ENCODE measurements at regions not wholly inside any gene's neighbourhood (a gene's known extent, or its start where the extent isn't known, plus 50 kb on each side); places are given as distances from the start of the nearest gene placed in this dataset.

- TF ChIP-seq CTCF (IDR thresholded peaks at IDR 0.05; ENCODE audit: borderline replicate concordance, extremely low read depth, insufficient read depth): no peak
- intact Hi-C loops (cut with DNase I): no loop called here
- no peak overlapping the region for H3K27ac ChIP-seq (ENCODE audit: low read depth in 2 of 2, low read length in 2 of 2)
- H3K27me3 ChIP-seq (ENCODE audit: control insufficient read depth, insufficient read depth, low read length): no peaks in the 10 kb centered on the region
- DNase-seq (no peak), FAIRE-seq (no peak)
- H3K9ac ChIP-seq (ENCODE audit: low read length in 3 of 3): no peak overlapping the region
- H3K36me3 ChIP-seq (ENCODE audit: control insufficient read depth in 2 of 3, insufficient read depth in 3 of 3, low read length in 3 of 3): no peaks in the 10 kb centered on the region
- H3K4me3 ChIP-seq (ENCODE audit: low read length in 3 of 3): no peak overlapping the region
- no peaks in the 10 kb centered on the region for H3K4me1 ChIP-seq (ENCODE audit: control insufficient read depth in 2 of 3, insufficient read depth in 2 of 3, low read depth in 1 of 3, low read length in 3 of 3)
- no peaks in the 10 kb centered on the region for H3K9me3 ChIP-seq (ENCODE audit: control insufficient read depth in 2 of 3, insufficient read depth in 1 of 3, low read length in 3 of 3)
Observed at GRCh38 chr6:122128445-122128844, 271.0 kb upstream of the HSF2 start.

- no peak overlapping the region for H3K27ac ChIP-seq (ENCODE audit: low read depth in 2 of 2, low read length in 2 of 2)
- H3K36me3 ChIP-seq (ENCODE audit: control insufficient read depth in 2 of 3, insufficient read depth in 3 of 3, low read length in 3 of 3): no peaks in the 10 kb centered on the region
- H3K9me3 ChIP-seq (ENCODE audit: control insufficient read depth in 2 of 3, insufficient read depth in 1 of 3, low read length in 3 of 3): no peaks in the 10 kb centered on the region
- intact Hi-C loops (cut with DNase I): no loop called here
- TF ChIP-seq CTCF (IDR thresholded peaks at IDR 0.05; ENCODE audit: borderline replicate concordance, extremely low read depth, insufficient read depth): no peak
- FAIRE-seq (no peak), DNase-seq (no peak)
- H3K9ac ChIP-seq (ENCODE audit: low read length in 3 of 3): no peak overlapping the region
- H3K27me3 ChIP-seq (ENCODE audit: control insufficient read depth, insufficient read depth, low read length): no peaks in the 10 kb centered on the region
- H3K4me1 ChIP-seq (ENCODE audit: control insufficient read depth in 2 of 3, insufficient read depth in 2 of 3, low read depth in 1 of 3, low read length in 3 of 3): no peaks in the 10 kb centered on the region
- no peak overlapping the region for H3K4me3 ChIP-seq (ENCODE audit: low read length in 3 of 3)
Observed at GRCh38 chr6:122129313-122130025, 270.0 kb upstream of the HSF2 start.

- no peak overlapping the region for H3K27ac ChIP-seq (ENCODE audit: low read depth in 2 of 2, low read length in 2 of 2)
- H3K36me3 ChIP-seq (ENCODE audit: control insufficient read depth in 2 of 3, insufficient read depth in 3 of 3, low read length in 3 of 3): no peaks in the 10 kb centered on the region
- no peaks in the 10 kb centered on the region for H3K9me3 ChIP-seq (ENCODE audit: control insufficient read depth in 2 of 3, insufficient read depth in 1 of 3, low read length in 3 of 3)
- H3K4me1 ChIP-seq (ENCODE audit: control insufficient read depth in 2 of 3, insufficient read depth in 2 of 3, low read depth in 1 of 3, low read length in 3 of 3): no peaks in the 10 kb centered on the region
- no peak overlapping the region for H3K4me3 ChIP-seq (ENCODE audit: low read length in 3 of 3)
- TF ChIP-seq CTCF (IDR thresholded peaks at IDR 0.05; ENCODE audit: borderline replicate concordance, extremely low read depth, insufficient read depth): no peak
- no peak overlapping the region for H3K9ac ChIP-seq (ENCODE audit: low read length in 3 of 3)
- intact Hi-C loops (cut with DNase I): no loop called here
- no peak for FAIRE-seq
- H3K27me3 ChIP-seq (ENCODE audit: control insufficient read depth, insufficient read depth, low read length): no peaks in the 10 kb centered on the region
- no peak for DNase-seq
Observed at GRCh38 chr6:122130026-122130348, 269.5 kb upstream of the HSF2 start.

GRCh38 chr6:122130518-122130917 is 268.9 kb upstream of the HSF2 start:
- no peaks in the 10 kb centered on the region for H3K9me3 ChIP-seq (ENCODE audit: control insufficient read depth in 2 of 3, insufficient read depth in 1 of 3, low read length in 3 of 3)
- no peaks in the 10 kb centered on the region for H3K27me3 ChIP-seq (ENCODE audit: control insufficient read depth, insufficient read depth, low read length)
- no peak overlapping the region for H3K4me3 ChIP-seq (ENCODE audit: low read length in 3 of 3)
- H3K9ac ChIP-seq (ENCODE audit: low read length in 3 of 3): no peak overlapping the region
- intact Hi-C loops (cut with DNase I): no loop called here
- H3K27ac ChIP-seq (ENCODE audit: low read depth in 2 of 2, low read length in 2 of 2): no peak overlapping the region
- no peak for TF ChIP-seq CTCF (IDR thresholded peaks at IDR 0.05; ENCODE audit: borderline replicate concordance, extremely low read depth, insufficient read depth)
- H3K36me3 ChIP-seq (ENCODE audit: control insufficient read depth in 2 of 3, insufficient read depth in 3 of 3, low read length in 3 of 3): no peaks in the 10 kb centered on the region
- no peaks in the 10 kb centered on the region for H3K4me1 ChIP-seq (ENCODE audit: control insufficient read depth in 2 of 3, insufficient read depth in 2 of 3, low read depth in 1 of 3, low read length in 3 of 3)
- DNase-seq (no peak), FAIRE-seq (no peak)
